Anterior cingulate cortex (tissue), 58 donors: ENCODE measurements at regions not wholly inside any gene's neighbourhood (a gene's known extent, or its start where the extent isn't known, plus 50 kb on each side); places are given as distances from the start of the nearest gene placed in this dataset.

Source experiments
- DNase-seq, 58 donors: peaks; one replicate each; lab custom pipeline; 2025; lab: John Stamatoyannopoulos, UW

DNA sequence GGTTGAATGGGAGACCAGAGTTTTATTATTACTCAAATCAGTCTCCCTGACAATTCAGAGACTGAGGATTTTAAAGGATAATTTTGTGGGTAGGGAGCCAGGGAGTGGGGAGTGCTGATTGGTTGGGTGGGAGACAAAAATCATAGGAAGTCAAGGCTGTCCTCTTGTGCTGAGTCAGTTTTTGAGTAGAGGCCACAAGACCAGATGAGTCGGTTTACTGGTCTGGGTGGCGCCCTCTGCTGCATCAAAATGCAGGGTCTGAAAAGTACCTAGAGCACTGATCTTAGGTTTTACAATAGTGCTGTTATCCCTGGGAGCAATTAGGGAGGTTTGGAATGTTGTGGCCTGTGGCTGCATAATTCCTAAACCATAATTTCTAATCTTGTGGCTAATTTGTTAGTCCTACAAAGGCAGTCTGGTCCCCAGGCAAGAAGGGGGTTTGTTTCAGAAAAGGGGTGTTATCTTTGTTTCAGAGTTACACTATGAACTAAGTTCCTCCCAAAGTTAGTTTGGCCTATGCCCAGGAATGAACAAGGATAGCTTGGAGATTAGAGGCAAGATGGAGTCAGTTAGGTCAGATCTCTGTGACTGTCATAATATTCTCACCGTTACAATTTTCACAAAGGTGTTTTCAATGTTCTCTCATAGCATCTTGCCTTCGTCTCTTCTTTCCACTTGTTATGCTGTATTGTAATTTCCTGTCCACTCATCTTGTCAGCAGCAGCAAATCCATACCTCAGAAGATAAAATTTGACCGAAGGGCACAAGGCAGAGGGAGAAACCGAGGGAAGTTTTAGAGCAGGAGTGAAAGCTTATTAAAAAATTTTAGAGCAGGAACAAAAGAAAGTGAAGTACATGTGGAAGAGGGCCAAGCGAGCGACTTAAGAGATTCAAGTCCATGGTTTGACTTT is 59.2 kb upstream of the CLINT1 start:
- peak in 4 of 58 donors; percentile 1 to 5 (median 2) for DNase-seq

GRCh38 chr5:157917491-157917890 is 58.5 kb upstream of the CLINT1 start:
- DNase-seq = no peak

GRCh38 chr5:157915638-157916037 is 56.7 kb upstream of the CLINT1 start:
- peak in 56 of 58 donors; percentile 13 to 92 (median 70) for DNase-seq

DNA sequence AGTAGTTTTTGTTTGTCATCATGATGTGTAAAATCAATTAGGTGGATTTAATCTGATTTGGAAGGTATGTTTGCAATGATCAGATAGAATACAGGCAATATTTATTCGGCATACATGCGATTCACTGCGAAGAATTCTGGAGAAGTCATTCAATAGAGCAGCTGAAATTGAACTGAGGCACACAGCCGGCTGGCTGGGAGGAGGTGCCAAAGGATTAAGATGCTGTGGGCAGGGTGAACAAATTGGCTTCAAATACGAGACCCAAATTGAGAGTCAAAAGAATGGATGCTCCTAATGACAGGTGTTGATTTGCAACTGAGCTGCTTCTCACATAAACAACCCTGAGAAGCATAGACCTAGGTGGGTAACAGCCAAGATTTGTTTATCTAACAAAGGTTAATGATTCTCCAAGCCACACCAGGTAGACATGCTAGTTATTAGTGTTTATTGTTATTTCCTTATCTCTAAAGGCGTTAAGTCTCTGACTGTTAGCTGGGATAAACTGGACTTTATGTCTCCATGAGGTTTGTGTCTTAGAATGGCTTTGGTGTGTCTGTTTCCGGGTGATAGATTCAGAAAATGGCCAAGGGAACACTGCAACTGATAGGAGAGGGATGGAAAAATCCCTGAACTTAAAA is 55.3 kb upstream of the CLINT1 start:
- no peak for DNase-seq

DNA sequence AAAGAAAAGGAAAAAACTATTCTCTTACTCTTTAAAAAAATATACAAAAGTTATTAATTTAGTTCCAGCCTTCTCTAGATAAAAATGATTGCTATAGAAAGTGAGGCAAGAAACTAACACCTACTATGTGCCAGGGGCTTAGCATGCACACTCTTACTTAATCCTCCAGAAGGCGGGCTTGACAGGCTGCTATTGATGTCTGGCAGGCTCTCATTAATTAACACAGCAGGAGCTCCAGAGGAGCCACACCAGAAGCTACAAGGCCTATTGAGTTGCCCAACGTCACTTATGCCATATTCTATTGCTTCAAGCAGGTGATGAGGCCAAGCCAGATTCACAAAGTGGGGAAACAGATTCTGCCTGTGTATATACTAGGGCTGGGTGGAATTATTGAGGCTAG is 54.6 kb upstream of the CLINT1 start:
- no peak for DNase-seq

- peak in 1 of 58 donors; percentile 9 for DNase-seq
Observed at GRCh38 chr5:157912621-157913325, 53.8 kb upstream of the CLINT1 start.

DNA sequence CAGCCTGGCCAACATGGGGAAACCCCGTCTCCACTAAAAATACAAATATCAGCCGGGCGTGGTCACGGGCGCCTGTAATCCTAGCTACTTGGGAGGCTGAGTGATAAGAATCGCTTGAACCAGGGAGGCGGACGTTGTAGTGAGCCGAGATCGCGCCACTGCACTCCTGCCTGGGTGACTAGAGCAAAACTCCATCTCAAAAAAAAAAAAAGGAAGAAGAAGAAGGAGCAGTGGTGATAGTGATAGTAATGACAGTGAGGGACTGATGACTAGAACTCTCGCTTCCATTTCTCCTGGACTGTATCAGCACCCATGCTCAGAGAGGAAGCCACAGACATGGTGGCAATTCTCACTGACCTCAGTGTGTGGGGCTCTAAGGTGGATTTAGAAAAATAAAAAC is 52.6 kb upstream of the CLINT1 start:
- no peak for DNase-seq
